NB4 (cell line): ENCODE measurements at regions not wholly inside any gene's neighbourhood (a gene's known extent, or its start where the extent isn't known, plus 50 kb on each side); places are given as distances from the start of the nearest gene placed in this dataset.

Experiments used
- CTCF ChIP-seq: IDR thresholded peaks from one replicate; pipeline ENCODE4 v1.5.1; 2012; ENCODE audit warnings: low read depth, low read length
- MAX ChIP-seq: IDR thresholded peaks from 2 replicates; pipeline ENCODE4 v1.6.1; 2011; ENCODE audit warnings: low read depth, low read length
- POLR2A ChIP-seq: IDR thresholded peaks from 2 replicates; pipeline ENCODE4 v1.6.1; 2011; ENCODE audit warnings: mild to moderate bottlenecking; ENCODE audit not compliant: insufficient read length; ENCODE audit errors: extremely low read depth

- TF ChIP-seq CTCF (no peak), POLR2A (no peak), MAX (no peak)
Measured at GRCh38 chr6:25132934-25133333, 146.2 kb upstream of the CARMIL1 start.
